WTC11 (cell line): ENCODE measurements at regions not wholly inside any gene's neighbourhood (a gene's known extent, or its start where the extent isn't known, plus 50 kb on each side); places are given as distances from the start of the nearest gene placed in this dataset.

Experiments
- ATAC-seq: fragments of 200-7000 bp; cut with Tn5 transposase; 2 replicates; pipeline ENCODE4 v1.10.0; 2021; ENCODE audit warnings: mild to moderate bottlenecking, moderate library complexity
- CTCF ChIA-PET: fragments of 300-600 bp; sonication (Branson Sonifier 250); formaldehyde crosslinking; loops from one replicate; lab custom pipeline; 2021; ENCODE audit warnings: antibody characterized with exemption; lab: Charles Lee
- POLR2A ChIA-PET: fragments of 350-600 bp; sonication (Branson Sonifier 250); formaldehyde crosslinking; loops from one replicate; lab custom pipeline; 2021; ENCODE audit warnings: antibody characterized with exemption; lab: Charles Lee
- DNase-seq: peaks from one replicate; pipeline ENCODE4 v3.0.0; 2021; ENCODE audit warnings: low spot score
- H3K27ac Mint-ChIP-seq: 2 replicates; pipeline ENCODE4 v1.8.0; 2021; ENCODE audit warnings: mixed read lengths
- H3K27me3 Mint-ChIP-seq: 2 replicates; pipeline ENCODE4 v1.8.0; 2021; ENCODE audit warnings: low read depth, mild to moderate bottlenecking, moderate library complexity, mixed read lengths
- H3K36me3 Mint-ChIP-seq: 2 replicates; pipeline ENCODE4 v1.8.0; 2021; ENCODE audit warnings: mixed read lengths
- H3K4me1 Mint-ChIP-seq: 2 replicates; pipeline ENCODE4 v1.8.0; 2022; ENCODE audit warnings: mixed read lengths
- H3K4me3 Mint-ChIP-seq: 2 replicates; pipeline ENCODE4 v1.8.0; 2021; ENCODE audit warnings: mild to moderate bottlenecking, moderate library complexity, mixed read lengths
- H3K9me3 Mint-ChIP-seq: 2 replicates; pipeline ENCODE4 v1.8.0; 2021; ENCODE audit warnings: mixed read lengths
- AR ChIP-seq: fragments of 250-450 bp; sonication (Bioruptor Pico); IDR thresholded peaks from 2 replicates; pipeline ENCODE4 v1.9.0; 2021; ENCODE audit warnings: mild to moderate bottlenecking
- ATF6 ChIP-seq: sonication (generic); formaldehyde crosslinking; IDR thresholded peaks from 2 replicates; pipeline ENCODE4 v1.8.1; 2023; ENCODE audit warnings: mild to moderate bottlenecking, missing genetic modification reagents
- CBFB ChIP-seq: sonication (generic); formaldehyde crosslinking; IDR thresholded peaks from 2 replicates; pipeline ENCODE4 v1.8.1; 2022; ENCODE audit warnings: mild to moderate bottlenecking, low read depth, missing genetic modification reagents
- CDX4 ChIP-seq: fragments of 250-450 bp; sonication (Bioruptor Pico); IDR thresholded peaks from 2 replicates; pipeline ENCODE4 v1.9.0; 2021; ENCODE audit warnings: moderate library complexity, mild to moderate bottlenecking, inconsistent platforms, borderline replicate concordance
- CREM ChIP-seq: sonication (generic); formaldehyde crosslinking; IDR thresholded peaks from 2 replicates; pipeline ENCODE4 v1.8.1; 2022; ENCODE audit warnings: mild to moderate bottlenecking, missing genetic modification reagents, moderate library complexity
- E2F1 ChIP-seq: sonication (generic); formaldehyde crosslinking; IDR thresholded peaks from 2 replicates; pipeline ENCODE4 v1.8.0; 2022; ENCODE audit warnings: mild to moderate bottlenecking, missing genetic modification reagents
- EMX1 ChIP-seq: fragments of 250-450 bp; sonication (Bioruptor Pico); IDR thresholded peaks from 2 replicates; pipeline ENCODE4 v1.8.0; 2021; ENCODE audit warnings: mild to moderate bottlenecking
- FOXK1 ChIP-seq: sonication (generic); formaldehyde crosslinking; IDR thresholded peaks from 2 replicates; pipeline ENCODE4 v1.8.0; 2022; ENCODE audit warnings: mild to moderate bottlenecking, moderate library complexity, missing genetic modification reagents
- FOXP1 ChIP-seq: sonication (generic); formaldehyde crosslinking; IDR thresholded peaks from 2 replicates; pipeline ENCODE4 v1.8.0; 2022; ENCODE audit warnings: missing genetic modification reagents, mild to moderate bottlenecking, moderate library complexity, borderline replicate concordance
- HMGA2 ChIP-seq: fragments of 250-450 bp; sonication (Bioruptor Pico); IDR thresholded peaks from 2 replicates; pipeline ENCODE4 v1.4.0; 2021; ENCODE audit warnings: mild to moderate bottlenecking, moderate library complexity
- IRF1 ChIP-seq: sonication (generic); formaldehyde crosslinking; IDR thresholded peaks from 2 replicates; pipeline ENCODE4 v1.8.0; 2023; ENCODE audit warnings: missing genetic modification reagents
- IRF2 ChIP-seq: sonication (generic); formaldehyde crosslinking; IDR thresholded peaks from 2 replicates; pipeline ENCODE4 v1.8.0; 2022; ENCODE audit warnings: low read depth, missing genetic modification reagents, borderline replicate concordance
- KAT7 ChIP-seq: sonication (generic); formaldehyde crosslinking; IDR thresholded peaks from 2 replicates; pipeline ENCODE4 v1.8.1; 2023; ENCODE audit warnings: missing genetic modification reagents, mild to moderate bottlenecking, borderline replicate concordance
- MLX ChIP-seq: sonication (generic); formaldehyde crosslinking; IDR thresholded peaks from 2 replicates; pipeline ENCODE4 v1.8.1; 2023; ENCODE audit warnings: mild to moderate bottlenecking, missing genetic modification reagents, moderate library complexity
- MXD4 ChIP-seq: fragments of 250-450 bp; sonication (Bioruptor Pico); IDR thresholded peaks from 2 replicates; pipeline ENCODE4 v1.8.0; 2021; ENCODE audit warnings: mild to moderate bottlenecking, moderate library complexity, borderline replicate concordance
- RELA ChIP-seq: sonication (generic); formaldehyde crosslinking; IDR thresholded peaks from 2 replicates; pipeline ENCODE4 v1.8.1; 2022; ENCODE audit warnings: missing genetic modification reagents, mild to moderate bottlenecking, borderline replicate concordance
- STAT6 ChIP-seq: sonication (generic); formaldehyde crosslinking; conservative IDR thresholded peaks from 2 replicates; pipeline ENCODE4 v1.8.1; 2023; ENCODE audit warnings: mild to moderate bottlenecking, low read depth, missing genetic modification reagents, moderate library complexity
- TEAD1 ChIP-seq: sonication (generic); formaldehyde crosslinking; IDR thresholded peaks from 2 replicates; pipeline ENCODE4 v1.8.0; 2022; ENCODE audit warnings: mild to moderate bottlenecking, missing genetic modification reagents
- ZNF121 ChIP-seq: sonication (generic); formaldehyde crosslinking; IDR thresholded peaks from 2 replicates; pipeline ENCODE4 v1.8.0; 2023; ENCODE audit warnings: missing genetic modification reagents
- ZNF138 ChIP-seq: sonication (generic); formaldehyde crosslinking; conservative IDR thresholded peaks from 2 replicates; pipeline ENCODE4 v1.8.1; 2022; ENCODE audit warnings: mild to moderate bottlenecking, moderate library complexity, missing genetic modification reagents
- ZNF232 ChIP-seq: sonication (generic); formaldehyde crosslinking; IDR thresholded peaks from 2 replicates; pipeline ENCODE4 v1.8.0; 2022; ENCODE audit warnings: mild to moderate bottlenecking, missing genetic modification reagents
- ZNF423 ChIP-seq: fragments of 250-450 bp; sonication (Bioruptor Pico); IDR thresholded peaks from 2 replicates; pipeline ENCODE4 v2.1.2; 2022; ENCODE audit warnings: mild to moderate bottlenecking, moderate library complexity

GRCh38 chr7:136122026-136122425, 144.9 kb upstream of the MTPN start (continued):
- TF ChIP-seq AR (CRISPR knock-in tag): no peak
- TF ChIP-seq ZNF423 (CRISPR knock-in tag): no peak
- TF ChIP-seq CDX4 (CRISPR knock-in tag): no peak
- TF ChIP-seq FOXK1 (CRISPR knock-in tag): no peak
- TF ChIP-seq KAT7: no peak
- no peak for TF ChIP-seq IRF2
- TF ChIP-seq MLX (CRISPR knock-in tag): no peak
- no peak for TF ChIP-seq TEAD1 (CRISPR knock-in tag)
- TF ChIP-seq E2F1 (CRISPR knock-in tag): no peak
- TF ChIP-seq, all 79 proteins: peak for 0

GRCh38 chr7:136117539-136117938, 140.4 kb upstream of the MTPN start:
- POLR2A ChIA-PET: no interaction called here
- H3K27ac Mint-ChIP-seq: no peak overlapping the region
- H3K4me3 Mint-ChIP-seq: no peak overlapping the region
- CTCF ChIA-PET: no interaction called here
- H3K36me3 Mint-ChIP-seq: no peaks in the 10 kb centered on the region
- no peak for ATAC-seq
- H3K9me3 Mint-ChIP-seq: peaks cover 4% of the 10 kb centered on the region
- TF ChIP-seq EMX1: no peak
- no peak for TF ChIP-seq FOXP1 (CRISPR knock-in tag)
- no peak for TF ChIP-seq MXD4 (CRISPR knock-in tag)
- TF ChIP-seq STAT6 (CRISPR knock-in tag): no peak
- TF ChIP-seq ZNF232: no peak
- no peak for TF ChIP-seq IRF1
- no peak for TF ChIP-seq CDX4 (CRISPR knock-in tag)
- TF ChIP-seq HMGA2 (CRISPR knock-in tag): no peak
- no peak for TF ChIP-seq RELA (CRISPR knock-in tag)
- no peak for TF ChIP-seq ZNF121 (CRISPR knock-in tag)
- TF ChIP-seq ATF6: no peak
- no peak for TF ChIP-seq ZNF138 (CRISPR knock-in tag)
- TF ChIP-seq CBFB (CRISPR knock-in tag): no peak
- no peak for TF ChIP-seq ZNF423 (CRISPR knock-in tag)
- no peak for TF ChIP-seq CREM
- TF ChIP-seq, all 79 proteins: peak for 0
- Mint-ChIP-seq H3K4me1 (no peaks in the 10 kb centered on the region), H3K27me3 (no peaks in the 10 kb centered on the region; the same call in 1 of the 2 replicates)
- DNase-seq: no peak
